BJ (cell line): ENCODE measurements at regions not wholly inside any gene's neighbourhood (a gene's known extent, or its start where the extent isn't known, plus 50 kb on each side); places are given as distances from the start of the nearest gene placed in this dataset.

Experiments
- CTCF ChIA-PET: fragments of 350-600 bp; formaldehyde crosslinking; extraction: SDS; loops from one replicate; lab custom pipeline; 2021; ENCODE audit warnings: antibody characterized with exemption, inconsistent platforms; lab: Yijun Ruan, JAX
- POLR2A ChIA-PET: fragments of 300-600 bp; sonication (Branson Sonifier 250); formaldehyde crosslinking; extraction: SDS; loops from one replicate; lab custom pipeline; 2021; ENCODE audit warnings: antibody characterized with exemption; lab: Charles Lee
- DNase-seq: peaks from one replicate; pipeline ENCODE4 v3.0.0-alpha.2; 2011; ENCODE audit warnings: low read depth
- H3K27me3 ChIP-seq: 2 replicates; pipeline ENCODE4 v1.6.0; 2011; ENCODE audit warnings: low read length; ENCODE audit not compliant: control insufficient read depth, insufficient read depth
- H3K36me3 ChIP-seq: 2 replicates; pipeline ENCODE4 v1.5.1; 2011; ENCODE audit warnings: low read length; ENCODE audit not compliant: control insufficient read depth, insufficient read depth
- H3K4me3 ChIP-seq: 2 replicates; pipeline ENCODE4 v1.5.1; 2011; ENCODE audit warnings: low read depth, mild to moderate bottlenecking, control low read depth, low read length
- CTCF ChIP-seq: IDR thresholded peaks from 2 replicates; pipeline ENCODE4 v1.5.1; 2011; ENCODE audit warnings: low read depth, mild to moderate bottlenecking, control low read depth, inconsistent platforms, low read length, moderate library complexity; ENCODE audit not compliant: insufficient read depth

- DNase-seq, result no peak
- Histone ChIP-seq H3K36me3 (no peaks in the 10 kb centered on the region), H3K27me3 (no peaks in the 10 kb centered on the region), H3K4me3 (no peak overlapping the region)
- TF ChIP-seq CTCF, result no peak
- ChIA-PET POLR2A (no interaction called here), CTCF (no interaction called here)
Measured at GRCh38 chr5:105807951-105808350, 1862.8 kb downstream of the EFNA5 start.

GRCh38 chr5:105807290-105807689, 1863.4 kb downstream of the EFNA5 start:
- no peak for DNase-seq

GRCh38 chr5:105806596-105806995, 1864.1 kb downstream of the EFNA5 start:
- CTCF ChIA-PET, result interaction anchor here (0.6 kb wide), 1 partner anchor 417 kb away, joined by 3 read pairs; no protein-coding TSS in a partner anchor
- no peak for DNase-seq
- TF ChIP-seq CTCF, result no peak

More at GRCh38 chr5:105807290-105807689, 1863.4 kb downstream of the EFNA5 start:
- Histone ChIP-seq H3K36me3 (no peaks in the 10 kb centered on the region), H3K27me3 (no peaks in the 10 kb centered on the region), H3K4me3 (no peak overlapping the region)
- CTCF ChIA-PET, result interaction anchor here (0.6 kb wide), 1 partner anchor 417 kb away, joined by 3 read pairs; no protein-coding TSS in a partner anchor
- no peak for TF ChIP-seq CTCF
- POLR2A ChIA-PET, result no interaction called here

GRCh38 chr5:105803431-105803830, 1867.3 kb downstream of the EFNA5 start:
- POLR2A ChIA-PET, result no interaction called here
- Histone ChIP-seq H3K4me3 (no peak overlapping the region), H3K36me3 (no peaks in the 10 kb centered on the region), H3K27me3 (no peaks in the 10 kb centered on the region)
- CTCF ChIA-PET, result no interaction called here
- DNase-seq, result no peak
- no peak for TF ChIP-seq CTCF

More at GRCh38 chr5:105806596-105806995, 1864.1 kb downstream of the EFNA5 start:
- Histone ChIP-seq H3K27me3 (no peaks in the 10 kb centered on the region), H3K4me3 (no peak overlapping the region), H3K36me3 (no peaks in the 10 kb centered on the region)
- POLR2A ChIA-PET, result no interaction called here

GRCh38 chr5:105794578-105794977, 1876.2 kb downstream of the EFNA5 start:
- H3K27me3 ChIP-seq, result no peaks in the 10 kb centered on the region
- no peaks in the 10 kb centered on the region for H3K36me3 ChIP-seq
- CTCF ChIA-PET, result no interaction called here
- TF ChIP-seq CTCF, result no peak
- no peak for DNase-seq
- POLR2A ChIA-PET, result no interaction called here
- H3K4me3 ChIP-seq, result no peak overlapping the region
